ENCODE measurements at regions not wholly inside any gene's neighbourhood (a gene's known extent, or its start where the extent isn't known, plus 50 kb on each side); places are given as distances from the start of the nearest gene placed in this dataset.
A peak's percentile ranks its signal among the peaks of the same experiment; 100 is the strongest.
"Not testable (repeated sequence)": the region's sequence is repeated elsewhere in the genome, so short reads cannot be mapped to it uniquely, and the experiment has no call there.

DNA sequence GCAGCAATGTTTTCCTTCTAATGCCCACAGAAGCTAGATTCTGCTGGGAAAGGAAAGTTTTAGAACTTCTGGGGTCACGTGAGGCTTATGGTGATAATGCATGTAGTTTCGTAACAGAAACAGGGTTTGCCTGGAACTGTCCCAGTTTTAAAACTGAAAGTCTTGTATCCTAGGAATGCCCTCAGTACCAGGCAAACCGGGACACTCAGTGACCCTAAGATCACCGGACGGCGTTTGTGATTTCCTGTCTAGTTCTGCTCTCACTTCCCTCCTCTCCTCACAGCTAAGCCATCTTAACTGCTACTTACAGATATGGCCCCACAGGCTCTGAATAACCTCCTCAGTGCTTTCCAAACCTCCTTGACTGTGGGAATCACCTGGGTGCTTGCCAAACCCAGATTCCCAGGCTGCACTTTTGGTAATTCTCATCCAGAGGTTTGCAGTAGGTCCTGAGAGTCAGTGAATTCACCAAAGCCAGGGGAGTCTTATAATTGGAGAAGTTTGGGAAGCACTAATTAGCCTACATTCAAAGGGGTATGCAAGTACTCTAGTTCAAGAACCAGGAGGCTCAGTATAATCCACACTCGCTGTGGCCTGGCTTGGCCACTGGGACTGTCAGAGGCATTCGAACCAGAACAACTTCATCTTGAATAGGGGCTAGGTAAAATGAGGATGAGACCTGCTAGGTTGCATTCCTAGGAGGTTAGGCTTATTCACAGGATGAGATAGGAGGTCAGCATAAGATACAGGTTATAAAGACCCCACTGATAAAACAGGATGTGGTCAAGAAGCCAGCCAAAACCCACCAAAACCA, 231.6 kb upstream of the MYLIP start:
- peak; percentile 60 for DNase-seq

DNA sequence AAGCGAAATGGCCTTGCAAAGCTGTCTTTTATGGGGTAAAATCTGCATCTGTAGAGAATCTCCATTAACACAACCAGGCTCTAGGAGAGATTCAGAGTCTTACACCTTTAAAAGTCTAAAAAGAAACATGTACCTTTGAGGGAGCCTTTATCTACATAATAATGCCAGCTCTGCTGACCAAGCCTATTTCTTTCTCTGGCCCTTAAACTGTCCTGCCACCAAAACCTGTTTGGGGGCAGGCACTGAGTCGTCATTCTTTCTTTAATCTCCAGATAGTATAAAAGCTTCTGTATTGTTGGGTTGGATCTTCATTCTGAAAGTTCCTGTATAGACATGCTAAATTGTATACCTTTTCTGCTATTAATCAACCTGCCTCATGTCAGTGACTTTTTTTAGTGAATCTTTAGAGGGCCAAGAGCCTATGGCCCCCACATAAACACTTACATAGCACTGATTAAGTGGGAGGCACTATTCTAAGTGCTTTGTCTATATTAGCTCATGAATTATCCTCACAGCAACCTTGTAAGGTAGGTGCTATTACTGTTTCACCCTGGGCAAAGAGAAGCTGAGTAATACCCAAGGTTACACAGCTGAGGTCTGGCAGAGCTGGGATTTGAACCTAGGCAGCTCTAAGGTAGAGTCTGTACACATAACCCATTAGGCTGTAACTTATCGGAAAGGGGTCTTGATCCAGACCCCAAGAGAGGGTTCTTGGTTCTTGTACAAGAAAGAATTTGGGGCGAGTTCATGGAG, 232.3 kb upstream of the DTNBP1 start:
- DNase-seq: no peak

DNA sequence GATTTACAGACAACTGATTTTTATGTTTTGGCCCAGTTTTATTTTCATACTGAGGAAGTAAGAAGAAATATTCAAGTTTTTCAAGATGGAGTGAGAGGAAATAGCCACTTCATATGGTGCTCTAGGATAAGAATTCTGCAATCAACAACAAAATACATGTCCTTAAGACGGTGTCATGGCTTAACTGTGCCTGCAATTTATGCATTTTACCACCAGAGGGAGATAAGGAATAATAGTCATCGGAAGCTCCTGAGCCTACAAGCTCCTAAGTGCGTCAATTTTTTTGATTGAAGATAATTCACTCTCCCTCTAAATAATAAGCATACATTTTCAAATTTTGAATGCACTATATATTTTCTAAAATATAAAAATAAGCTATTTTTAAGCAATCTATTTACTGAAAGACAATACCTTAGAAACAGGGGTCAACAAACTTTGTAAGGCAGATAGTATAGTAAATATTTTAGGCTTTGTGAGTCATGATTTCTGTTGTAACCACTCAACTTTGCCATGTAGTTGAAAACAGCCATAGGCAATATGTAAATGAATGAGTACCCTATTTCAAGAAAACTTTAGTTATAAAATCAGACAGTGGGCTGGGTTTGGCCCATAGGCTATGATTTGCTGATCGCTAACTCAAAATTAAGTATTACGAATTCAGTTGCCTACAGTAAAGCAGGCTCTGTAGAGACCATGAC, 230.9 kb upstream of the DTNBP1 start:
- DNase-seq: peak; percentile 12

DNA sequence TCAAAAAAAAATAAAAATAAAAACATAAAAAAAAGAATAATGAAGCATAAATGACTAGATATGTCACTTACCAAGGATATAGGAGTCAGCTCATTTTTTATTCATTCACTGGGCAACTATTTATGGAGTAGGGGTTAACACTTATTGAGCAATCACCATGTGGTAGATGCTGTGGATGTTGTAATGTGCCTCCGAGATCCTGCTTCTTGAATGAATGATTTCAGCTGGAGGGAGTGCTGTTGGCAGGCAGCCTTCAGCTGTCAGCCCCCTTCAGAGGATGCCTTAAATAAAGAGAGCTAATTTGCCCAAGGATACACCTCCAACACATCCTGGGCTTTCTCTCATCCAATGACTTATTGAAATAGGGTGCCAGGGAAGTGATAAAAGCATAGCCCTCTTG, 229.5 kb upstream of the DTNBP1 start:
- DNase-seq: peak; percentile 26

DNA sequence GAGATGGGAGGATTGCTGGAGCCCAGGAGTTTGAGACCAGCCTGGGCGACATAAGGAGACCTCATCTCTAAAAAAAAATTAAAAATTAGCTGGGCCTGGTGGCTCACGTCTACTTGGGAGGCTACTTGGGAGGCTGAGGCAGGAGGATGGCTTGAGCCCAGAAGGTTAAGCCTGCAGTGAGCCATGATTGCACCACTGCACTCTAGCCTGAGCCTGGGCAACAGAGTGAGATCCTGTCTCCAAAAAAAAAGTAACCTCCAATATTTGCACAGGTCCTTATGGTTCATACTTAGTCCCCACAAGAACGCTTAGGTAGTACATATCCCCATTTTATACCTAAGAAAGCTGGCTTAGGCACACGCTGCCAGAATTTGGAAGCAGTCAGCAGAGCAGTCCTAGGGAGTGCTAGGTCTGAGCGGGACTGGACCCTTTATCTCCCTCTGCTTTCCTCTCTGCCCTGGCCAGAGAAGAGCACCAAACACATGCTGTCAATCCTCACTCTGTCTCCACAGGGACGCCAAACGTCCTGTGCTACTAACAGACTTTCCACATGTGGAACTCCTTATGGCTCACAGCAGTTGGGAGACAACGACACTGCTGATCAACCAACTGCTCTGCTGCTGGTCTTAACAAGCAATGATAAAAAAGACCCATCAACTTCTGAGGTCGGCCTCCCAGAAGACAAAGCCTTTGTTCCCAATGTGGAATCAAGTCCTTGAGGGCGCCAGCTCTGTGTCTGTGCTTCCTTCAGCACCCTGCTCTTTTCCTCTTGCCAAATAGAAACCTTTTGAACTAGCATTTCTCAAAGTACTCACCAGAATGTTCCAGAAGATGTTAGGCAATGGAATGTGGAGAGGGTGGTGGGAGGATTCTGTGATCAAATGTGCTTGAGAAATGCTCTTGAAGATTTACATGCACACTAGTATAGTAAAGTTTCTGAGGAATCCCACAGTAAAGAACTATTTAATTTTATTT, 226.3 kb upstream of the DTNBP1 start:
- peak; percentile 17 for DNase-seq

DNA sequence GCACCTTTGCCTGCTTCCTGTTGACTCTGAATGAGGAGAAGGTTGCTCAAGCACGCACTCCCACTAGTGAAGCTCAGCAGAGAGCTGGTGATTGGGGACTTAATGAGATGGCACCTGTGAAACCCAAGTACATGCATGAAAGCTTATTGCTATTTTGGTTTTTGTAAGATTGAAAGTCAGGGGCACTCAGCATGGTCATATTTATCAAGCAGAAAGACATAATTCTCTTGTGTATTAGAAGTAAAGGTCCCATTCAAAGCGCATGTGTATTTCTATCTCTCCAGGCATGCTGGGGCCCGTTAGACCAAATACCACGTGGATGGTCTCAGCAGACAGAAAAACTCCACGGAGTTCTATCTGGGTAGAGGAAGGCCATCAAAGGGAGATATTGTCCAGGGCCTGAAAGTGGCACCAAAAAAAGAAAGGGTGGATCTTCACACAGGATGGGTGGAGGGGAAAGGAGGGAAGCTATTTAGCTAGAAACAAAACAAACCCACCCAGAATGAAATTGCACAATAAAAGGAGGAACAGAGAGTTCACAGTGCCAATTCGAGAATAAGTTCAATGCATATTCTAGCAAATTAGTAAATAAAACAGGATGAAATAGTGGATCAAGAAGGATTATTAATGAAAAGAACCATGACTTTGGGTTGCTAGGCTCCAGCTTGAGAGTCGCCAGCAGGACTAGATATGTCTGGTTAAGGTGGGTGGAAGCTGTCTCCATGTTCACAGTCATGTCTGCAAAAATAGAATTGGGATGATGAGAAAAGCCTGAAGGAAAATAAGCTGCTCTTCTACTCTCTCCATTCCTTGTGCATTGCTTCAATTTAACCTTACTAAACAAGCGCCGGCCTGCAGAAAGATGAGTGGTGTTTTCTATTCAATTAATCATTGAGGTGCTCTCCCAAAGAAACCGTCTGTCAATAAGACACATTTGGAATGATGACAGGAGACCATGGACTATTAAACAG, 224.9 kb upstream of the DTNBP1 start:
- DNase-seq: no peak

DNA sequence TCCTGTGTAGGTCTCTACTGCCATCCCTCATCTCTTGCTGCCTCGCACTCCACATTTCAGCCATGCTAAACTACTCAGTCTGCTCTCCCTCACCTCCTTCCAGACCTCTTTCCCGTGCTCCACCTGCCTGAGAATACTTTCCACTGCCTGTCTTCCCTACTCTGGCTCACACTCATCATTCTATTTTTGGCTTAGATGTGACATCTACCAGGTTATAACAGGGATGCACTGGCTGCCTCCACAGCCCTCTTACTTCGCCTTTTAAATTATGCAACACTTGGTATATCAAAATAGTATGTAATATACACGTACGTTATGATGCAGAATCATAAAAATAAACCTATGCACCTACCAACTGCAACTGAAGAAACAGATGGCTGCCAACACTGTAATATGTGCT, 222.8 kb upstream of the DTNBP1 start:
- no peak for DNase-seq

DNA sequence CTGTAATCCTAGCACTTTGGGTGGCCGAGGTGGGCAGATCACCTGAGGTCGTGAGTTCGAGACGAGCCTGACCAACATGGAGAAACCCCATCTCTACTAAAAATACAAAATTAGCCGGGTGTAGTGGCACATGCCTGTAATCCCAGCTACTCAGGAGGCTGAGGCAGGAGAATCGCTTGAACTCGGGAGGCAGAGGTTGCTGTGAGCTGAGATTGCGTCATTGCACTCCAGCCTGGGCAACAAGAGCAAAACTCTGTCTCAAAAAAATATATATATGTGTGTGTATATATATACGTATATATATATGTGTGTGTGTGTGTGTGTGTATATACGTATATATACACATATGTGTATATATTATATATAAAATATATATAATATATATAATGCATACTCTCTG, 220.8 kb upstream of the DTNBP1 start:
- DNase-seq: not testable (repeated sequence)

DNA sequence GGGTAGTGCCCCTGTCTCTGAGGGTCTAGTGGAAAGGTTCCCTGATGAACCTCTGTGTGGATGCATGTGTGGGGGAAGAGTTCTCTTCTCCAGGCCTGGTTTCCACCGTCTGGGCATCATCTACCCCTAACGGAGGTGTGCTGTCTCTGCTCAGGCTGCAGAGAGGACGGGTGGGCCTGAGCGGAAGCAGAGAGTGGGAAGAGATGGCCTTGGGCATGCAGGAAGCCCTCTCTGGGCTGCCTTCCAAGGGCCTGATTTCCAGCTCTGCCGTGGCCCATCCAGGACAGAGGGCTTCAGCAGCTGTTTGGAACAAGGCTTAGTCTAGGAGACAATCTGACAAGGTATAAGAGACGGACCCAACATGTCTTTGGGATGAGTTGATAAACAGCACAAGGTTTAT, 220.1 kb upstream of the DTNBP1 start:
- no peak for DNase-seq

DNA sequence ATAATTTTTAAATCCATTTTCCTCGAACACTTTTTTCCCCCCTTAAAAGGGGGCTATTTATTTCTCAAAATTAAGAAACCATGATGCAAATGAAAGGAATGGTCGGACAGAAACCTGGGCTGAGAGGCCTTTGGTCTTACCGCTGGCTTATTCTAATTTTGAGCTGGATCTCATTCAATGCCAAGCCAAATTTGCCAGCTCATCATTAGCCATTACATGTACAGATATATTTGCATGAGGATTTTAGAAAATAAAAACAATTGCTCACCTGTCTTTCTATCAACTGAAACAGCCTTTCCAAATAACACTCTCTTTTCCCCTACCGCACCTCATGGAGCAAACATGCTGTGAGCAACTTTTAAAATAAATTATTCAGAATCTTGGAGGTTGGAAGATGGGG, 219.5 kb upstream of the DTNBP1 start:
- DNase-seq: no peak

DNA sequence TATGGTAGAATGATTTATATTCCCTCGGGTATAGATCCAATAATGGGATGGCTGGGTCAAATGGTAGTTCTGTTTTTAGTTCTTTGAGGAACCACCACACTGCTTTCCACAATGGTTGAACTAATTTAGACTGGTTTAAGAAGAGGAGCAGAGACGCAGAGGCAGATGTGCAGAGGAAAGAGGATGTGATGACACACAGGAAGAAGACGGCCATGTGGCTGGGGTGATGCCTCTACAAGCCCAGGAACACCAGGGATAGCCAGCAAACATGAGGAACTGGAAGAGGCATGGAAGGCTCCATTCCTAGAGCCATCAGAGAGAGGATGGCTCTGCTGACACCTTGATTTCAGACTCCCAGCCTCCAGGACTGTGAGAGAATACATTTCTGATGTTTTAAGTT, 218.3 kb upstream of the DTNBP1 start:
- no peak for DNase-seq

DNA sequence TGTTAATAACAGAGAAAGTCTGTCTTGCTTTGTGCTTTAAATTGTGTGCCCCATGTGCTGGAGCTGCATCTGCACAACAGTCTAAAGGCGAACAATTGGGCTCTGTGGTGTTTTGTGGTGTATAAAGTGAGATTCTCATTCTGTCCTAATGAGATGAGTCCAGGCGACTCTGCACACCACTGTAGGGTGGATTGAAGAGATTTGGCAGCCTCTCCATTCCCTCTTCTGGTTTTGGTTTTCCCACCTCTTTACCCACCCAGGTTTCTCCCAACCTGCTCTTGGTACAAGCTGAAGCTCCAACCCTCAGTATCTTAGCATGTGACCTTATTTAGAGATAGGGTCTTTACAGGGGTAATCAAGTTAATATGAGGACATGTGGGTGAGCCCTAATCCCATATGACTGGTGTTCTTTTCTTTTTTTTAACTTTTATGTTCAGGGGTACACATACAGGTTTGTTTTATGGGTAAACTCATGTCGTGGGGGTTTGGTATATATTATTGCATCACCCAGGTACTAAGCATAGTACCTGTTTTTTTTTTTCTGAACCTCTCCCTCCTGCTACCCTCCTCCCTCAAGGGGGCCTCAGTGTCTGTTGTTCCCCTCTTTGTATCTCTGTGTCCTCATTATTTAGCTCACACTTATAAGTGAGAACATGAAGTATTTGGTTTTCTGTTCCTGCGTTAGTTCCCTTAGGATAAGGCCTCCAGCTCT, 217.6 kb upstream of the DTNBP1 start:
- no peak for DNase-seq

DNA sequence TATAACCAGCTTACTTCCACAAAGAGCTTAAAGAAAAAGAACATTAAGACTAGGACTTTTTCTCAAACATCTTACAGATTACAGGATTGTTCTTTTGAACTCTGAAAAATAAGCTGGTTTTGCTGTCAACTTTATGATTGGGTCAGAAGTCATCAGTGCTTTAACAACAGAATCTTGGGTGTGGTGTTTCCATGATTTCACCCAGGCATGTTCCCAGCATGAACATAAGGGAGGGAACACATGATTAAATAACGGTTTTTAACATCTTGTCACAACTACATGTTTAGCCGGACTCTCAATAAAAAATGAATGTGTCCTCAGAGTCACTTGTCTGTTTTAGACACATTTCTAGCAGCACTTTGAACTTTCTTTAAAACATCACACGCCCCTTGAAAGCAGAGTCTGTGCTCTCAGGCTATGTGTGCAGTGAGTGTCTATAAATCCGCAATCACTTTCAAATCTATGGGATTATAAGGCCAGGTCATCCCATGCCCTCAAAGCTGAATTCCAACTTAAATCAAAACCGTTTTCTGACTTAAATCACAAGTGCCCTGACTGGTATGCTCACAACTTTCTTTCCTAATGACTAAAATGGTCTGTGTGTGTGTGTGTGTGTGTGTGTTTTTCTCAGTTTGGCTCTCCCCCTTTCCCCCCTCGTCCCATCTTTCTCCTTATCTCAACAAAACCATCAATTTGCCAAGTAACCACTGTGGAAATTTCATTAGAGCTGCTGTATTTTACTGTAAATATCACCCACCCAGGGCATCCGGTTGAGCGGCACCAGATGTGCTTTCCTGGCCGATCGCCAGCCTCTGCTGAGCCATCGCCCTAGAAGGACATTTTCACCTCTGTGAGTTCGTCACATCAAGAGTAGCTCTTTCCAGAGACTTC, 216.8 kb upstream of the DTNBP1 start:
- peak; percentile 76 for DNase-seq

DNA sequence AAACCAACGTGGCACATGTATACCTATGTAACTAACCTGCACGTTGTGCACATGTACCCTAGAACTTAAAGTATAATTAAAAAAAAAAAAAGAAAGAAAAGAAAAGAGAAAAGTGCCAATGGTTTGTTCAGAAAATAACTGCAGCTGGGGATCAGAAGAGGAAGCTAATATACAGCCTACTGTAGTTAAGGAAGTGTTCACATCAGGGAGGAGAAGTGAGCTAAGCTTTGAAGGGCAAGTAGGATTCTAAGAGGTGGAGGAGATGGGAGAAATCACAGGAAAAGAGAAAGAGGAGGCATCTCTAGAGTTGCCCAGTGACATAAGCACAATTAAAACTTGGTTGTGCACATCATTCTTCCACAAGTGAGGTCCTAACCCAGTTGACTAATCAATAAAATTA, 214.4 kb upstream of the DTNBP1 start:
- DNase-seq: no peak

DNA sequence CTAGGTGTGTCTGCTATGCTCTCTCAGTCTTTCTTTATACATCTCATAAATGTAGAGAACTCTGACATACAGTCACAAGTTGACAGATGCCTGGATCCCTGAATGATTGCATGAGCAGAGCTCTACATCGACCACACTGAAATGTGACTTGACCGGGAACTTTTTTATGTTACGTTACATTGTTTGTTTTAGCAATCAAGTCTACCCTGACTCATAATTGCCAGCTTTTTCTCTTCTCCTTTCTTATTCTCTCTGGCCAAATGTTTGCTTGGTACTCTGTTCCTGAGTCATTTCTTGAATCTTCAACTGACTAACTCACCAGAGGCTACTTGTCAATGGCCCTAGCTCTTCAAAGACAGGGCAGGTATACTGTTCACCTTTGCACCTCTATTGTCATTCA, 213.6 kb upstream of the DTNBP1 start:
- DNase-seq: peak; percentile 42

DNA sequence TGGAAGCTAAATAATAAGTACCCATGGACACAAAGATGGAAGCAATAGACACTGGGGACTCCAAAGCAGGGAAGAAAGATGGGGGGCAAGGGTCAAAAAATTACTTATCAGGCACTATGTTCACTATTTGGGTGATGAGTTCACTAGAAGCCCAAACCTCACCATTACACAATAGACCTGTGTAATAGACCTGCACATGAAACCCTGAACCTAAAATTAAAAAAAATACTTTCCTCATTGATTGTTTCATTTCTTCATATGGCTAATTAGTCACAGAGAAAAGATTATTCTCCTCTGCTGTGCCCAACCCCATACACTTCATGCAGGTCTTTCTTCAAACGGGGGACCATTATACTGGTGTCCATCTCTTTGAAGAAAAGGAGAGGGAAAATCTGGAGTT, 213.0 kb upstream of the DTNBP1 start:
- no peak for DNase-seq

DNA sequence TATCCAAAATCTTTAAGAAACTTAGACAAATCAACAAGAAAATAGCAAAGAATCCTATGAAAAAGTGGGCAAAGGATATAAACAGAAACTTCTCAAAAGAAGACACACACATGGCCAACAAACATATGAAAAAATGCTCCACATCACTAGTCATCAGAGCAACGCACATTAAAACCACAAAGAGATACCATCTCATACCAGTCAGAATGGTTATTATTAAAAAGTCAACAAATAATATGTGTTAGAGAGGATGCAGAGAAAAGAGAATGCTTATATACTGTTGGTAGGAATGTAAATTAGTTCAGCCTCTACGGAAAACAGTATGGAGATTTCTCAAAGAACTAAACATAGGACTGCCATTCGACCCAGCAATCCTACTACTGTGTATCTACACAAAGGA, 212.0 kb upstream of the DTNBP1 start:
- DNase-seq: peak; percentile 62

DNA sequence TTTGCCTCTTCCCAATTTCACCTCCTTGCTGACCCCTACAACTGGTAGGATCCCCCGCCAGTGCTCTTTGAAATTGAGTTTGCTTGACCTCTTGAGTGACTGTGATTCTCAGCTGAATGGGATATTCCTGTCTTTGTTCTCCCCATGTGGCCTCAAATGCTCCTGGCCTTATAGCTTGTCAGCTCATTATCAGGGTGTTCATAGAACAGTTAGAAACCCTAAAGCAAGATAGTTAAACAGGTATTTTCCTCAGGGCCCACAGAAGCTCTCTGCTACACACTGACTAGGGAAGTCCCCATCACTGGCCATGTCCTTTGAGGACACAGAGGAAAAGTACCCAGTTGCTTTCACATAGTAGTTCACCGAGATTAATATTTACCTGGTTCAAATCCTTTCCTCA, 211.5 kb upstream of the DTNBP1 start:
- DNase-seq: no peak

DNA sequence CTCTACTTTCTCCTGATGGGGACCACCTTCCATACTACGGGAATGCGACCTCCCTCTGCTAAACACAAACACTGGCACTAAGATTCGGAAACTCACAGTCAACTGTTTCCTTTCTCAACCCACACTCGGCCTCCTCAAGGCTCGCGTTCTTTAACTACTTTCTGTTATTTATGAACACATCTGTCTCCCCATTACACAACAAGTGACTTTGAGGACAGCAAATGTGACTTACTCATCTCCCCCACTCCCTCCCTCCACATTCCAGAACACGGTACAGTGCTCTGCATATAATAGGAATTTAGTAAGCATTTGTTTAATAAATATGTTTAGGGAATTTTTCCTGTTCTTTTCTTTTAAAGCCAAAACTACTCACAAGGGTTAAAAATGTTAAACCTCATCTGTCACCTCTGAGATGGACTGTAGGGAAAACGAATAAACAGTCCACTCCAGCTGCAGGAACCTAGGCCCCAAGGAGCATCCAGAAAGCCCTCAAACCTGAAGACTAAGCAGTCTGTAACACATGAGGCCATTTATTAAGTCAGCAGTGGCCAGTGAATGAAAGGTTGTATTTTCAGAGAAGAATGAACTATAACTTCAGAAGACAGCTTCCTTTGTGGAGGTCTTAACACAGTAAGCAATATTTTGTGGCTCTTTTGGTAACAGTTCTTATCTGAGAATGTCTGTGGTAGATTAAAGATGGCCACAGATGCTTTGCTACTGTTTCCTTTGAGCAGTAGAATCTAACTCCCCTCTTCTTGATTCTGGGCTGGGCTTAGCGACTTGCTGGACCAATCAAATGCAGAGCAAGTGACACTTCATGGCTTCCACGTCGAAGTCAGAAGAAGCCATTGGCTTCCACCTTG, 209.6 kb upstream of the DTNBP1 start:
- peak; percentile 59 for DNase-seq
